NCI-H446 (cell line): ENCODE measurements at regions not wholly inside any gene's neighbourhood (a gene's known extent, or its start where the extent isn't known, plus 50 kb on each side); places are given as distances from the start of the nearest gene placed in this dataset.

ENCODE experiments used
- DNase-seq, 2 experiments: peaks; one replicate each; lab custom pipeline; 2025; lab: John Stamatoyannopoulos, UW

- DNase-seq = no peak
Measured at GRCh38 chr12:90257927-90258624, 549.4 kb upstream of the ATP2B1 start.

GRCh38 chr12:90254796-90255195 lies 546.2 kb upstream of the ATP2B1 start:
- DNase-seq = no peak

GRCh38 chr12:90253674-90254181 lies 545.1 kb upstream of the ATP2B1 start:
- peak; percentile 69 to 94 for DNase-seq

- no peak for DNase-seq
Measured at GRCh38 chr12:90253136-90253535, 544.5 kb upstream of the ATP2B1 start.

GRCh38 chr12:90250766-90251165 lies 542.1 kb upstream of the ATP2B1 start:
- peak in 1 of 2 experiments; percentile 10 for DNase-seq

GRCh38 chr12:90250042-90250441 lies 541.4 kb upstream of the ATP2B1 start:
- no peak for DNase-seq

- DNase-seq = no peak
Measured at GRCh38 chr12:90246688-90247087, 538.0 kb upstream of the ATP2B1 start.

- DNase-seq = peak; percentile 17 to 62
Measured at GRCh38 chr12:90245391-90245790, 536.8 kb upstream of the ATP2B1 start.

- no peak for DNase-seq
Measured at GRCh38 chr12:90244232-90244631, 535.6 kb upstream of the ATP2B1 start.

- no peak for DNase-seq
Measured at GRCh38 chr12:90243211-90243610, 534.6 kb upstream of the ATP2B1 start.

GRCh38 chr12:90239732-90240260 lies 531.2 kb upstream of the ATP2B1 start:
- no peak for DNase-seq

GRCh38 chr12:90238663-90239271 lies 530.1 kb upstream of the ATP2B1 start:
- DNase-seq = no peak

GRCh38 chr12:90237841-90238240 lies 529.2 kb upstream of the ATP2B1 start:
- no peak for DNase-seq

- DNase-seq = no peak
Measured at GRCh38 chr12:90235642-90236041, 527.0 kb upstream of the ATP2B1 start.

GRCh38 chr12:90234472-90234871 lies 525.8 kb upstream of the ATP2B1 start:
- no peak for DNase-seq

- no peak for DNase-seq
Measured at GRCh38 chr12:90233168-90234100, 524.8 kb upstream of the ATP2B1 start.

GRCh38 chr12:90229407-90230170 lies 521.0 kb upstream of the ATP2B1 start:
- DNase-seq = no peak

- DNase-seq = no peak
Measured at GRCh38 chr12:90226211-90226610, 517.6 kb upstream of the ATP2B1 start.

GRCh38 chr12:90216815-90217214 lies 508.2 kb upstream of the ATP2B1 start:
- DNase-seq = no peak

GRCh38 chr12:90216020-90216552 lies 507.4 kb upstream of the ATP2B1 start:
- DNase-seq = no peak

- DNase-seq = no peak
Measured at GRCh38 chr12:90211017-90211416, 502.4 kb upstream of the ATP2B1 start.
